Body of pancreas (tissue), 4 donors: ENCODE measurements at regions not wholly inside any gene's neighbourhood (a gene's known extent, or its start where the extent isn't known, plus 50 kb on each side); places are given as distances from the start of the nearest gene placed in this dataset.

Experiments
- CTCF ChIP-seq, 7 experiments: fragments of 450-650 bp in 4 of 7; fragments of 200-600 bp in 3 of 7; sonication (generic) in 3 of 7; IDR thresholded peaks; one replicate each; pipeline ENCODE4 v1.5.1; 2016 to 2019; ENCODE audit warnings: antibody characterized with exemption in 7 of 7
- POLR2A ChIP-seq, 3 donors: fragments of 450-650 bp; IDR thresholded peaks; one replicate each; pipeline ENCODE4 v1.6.1; 2016; ENCODE audit warnings: antibody characterized with exemption in 3 of 3, mild to moderate bottlenecking in 2 of 3

- TF ChIP-seq POLR2A (IDR thresholded peaks at IDR 0.05), result no peak
- no peak for TF ChIP-seq CTCF (IDR thresholded peaks at IDR 0.05)
Observed at GRCh38 chr20:52610749-52611148, 361.4 kb upstream of the TSHZ2 start.
